ENCODE measurements at regions not wholly inside any gene's neighbourhood (a gene's known extent, or its start where the extent isn't known, plus 50 kb on each side); places are given as distances from the start of the nearest gene placed in this dataset.
A peak's percentile ranks its signal among the peaks of the same experiment; 100 is the strongest.

GRCh38 chr3:30493911-30494311 lies 112.5 kb upstream of the TGFBR2 start:
- Mint-ChIP-seq H3K27ac (no peak overlapping the region), H3K4me3 (no peak overlapping the region), H3K4me1 (ENCODE audit: low read depth in 2 of 2) (no peaks in the 10 kb centered on the region), H3K27me3 (peaks cover 4 to 9% of the 10 kb centered on the region in 2 donors), H3K9me3 (peaks cover 3 to 6% of the 10 kb centered on the region in 2 donors), H3K36me3 (ENCODE audit: insufficient read depth) (no peaks in the 10 kb centered on the region)
- DNase-seq, result no peak
- ATAC-seq (replicated peaks), result no peak

GRCh38 chr3:30495172-30496065 lies 111.0 kb upstream of the TGFBR2 start:
- Mint-ChIP-seq H3K27ac (no peak overlapping the region), H3K9me3 (no peaks in the 10 kb centered on the region), H3K27me3 (peaks cover 7 to 21% of the 10 kb centered on the region in 2 donors), H3K4me3 (no peak overlapping the region), H3K36me3 (ENCODE audit: insufficient read depth) (no peaks in the 10 kb centered on the region), H3K4me1 (ENCODE audit: low read depth in 2 of 2) (peaks cover 1 to 7% of the 10 kb centered on the region in 2 donors)
- DNase-seq (no peak), ATAC-seq (replicated peaks) (no peak)

- Mint-ChIP-seq H3K4me3 (no peak overlapping the region), H3K9me3 (no peaks in the 10 kb centered on the region), H3K27ac (no peak overlapping the region), H3K36me3 (ENCODE audit: insufficient read depth) (no peaks in the 10 kb centered on the region), H3K4me1 (ENCODE audit: low read depth in 2 of 2) (peaks cover 7 to 13% of the 10 kb centered on the region in 2 donors), H3K27me3 (peaks cover 7 to 26% of the 10 kb centered on the region in 2 donors)
- ATAC-seq (replicated peaks) (no peak), DNase-seq (no peak)
These were observed 110.1 kb upstream of the TGFBR2 start for GRCh38 chr3:30496066-30496966.

GRCh38 chr3:30498587-30498967 lies 107.8 kb upstream of the TGFBR2 start:
- no peak for DNase-seq
- H3K4me1 Mint-ChIP-seq (ENCODE audit: low read depth in 2 of 2), result peaks cover 7 to 13% of the 10 kb centered on the region in 2 donors
- H3K36me3 Mint-ChIP-seq (ENCODE audit: insufficient read depth), result no peaks in the 10 kb centered on the region
- H3K27me3 Mint-ChIP-seq, result peaks cover 7 to 26% of the 10 kb centered on the region in 2 donors
- ATAC-seq (replicated peaks), result no peak
- no peak overlapping the region for H3K27ac Mint-ChIP-seq
- no peak overlapping the region for H3K4me3 Mint-ChIP-seq
- no peaks in the 10 kb centered on the region for H3K9me3 Mint-ChIP-seq

GRCh38 chr3:30500666-30501399 lies 105.6 kb upstream of the TGFBR2 start:
- DNase-seq (no peak), ATAC-seq (replicated peaks) (no peak)
- no peak overlapping the region for H3K27ac Mint-ChIP-seq
- H3K9me3 Mint-ChIP-seq, result no peaks in the 10 kb centered on the region
- peaks cover 7 to 13% of the 10 kb centered on the region in 2 donors for H3K4me1 Mint-ChIP-seq (ENCODE audit: low read depth in 2 of 2)
- H3K27me3 Mint-ChIP-seq, result peaks cover 7 to 26% of the 10 kb centered on the region in 2 donors
- no peaks in the 10 kb centered on the region for H3K36me3 Mint-ChIP-seq (ENCODE audit: insufficient read depth)
- H3K4me3 Mint-ChIP-seq, result no peak overlapping the region

GRCh38 chr3:30501526-30501925 lies 104.9 kb upstream of the TGFBR2 start:
- no peak overlapping the region for H3K27ac Mint-ChIP-seq
- H3K4me1 Mint-ChIP-seq (ENCODE audit: low read depth in 2 of 2), result peaks cover 7 to 13% of the 10 kb centered on the region in 2 donors
- ATAC-seq (replicated peaks), result no peak

GRCh38 chr3:30502051-30502741 lies 104.2 kb upstream of the TGFBR2 start:
- Mint-ChIP-seq H3K4me3 (no peak overlapping the region), H3K36me3 (ENCODE audit: insufficient read depth) (no peaks in the 10 kb centered on the region), H3K9me3 (no peaks in the 10 kb centered on the region), H3K4me1 (ENCODE audit: low read depth in 2 of 2) (peaks cover 7 to 13% of the 10 kb centered on the region in 2 donors), H3K27me3 (peaks cover 7 to 26% of the 10 kb centered on the region in 2 donors), H3K27ac (no peak overlapping the region)
- DNase-seq (no peak), ATAC-seq (replicated peaks) (no peak)

More at GRCh38 chr3:30501526-30501925, 104.9 kb upstream of the TGFBR2 start:
- Mint-ChIP-seq H3K36me3 (ENCODE audit: insufficient read depth) (no peaks in the 10 kb centered on the region), H3K27me3 (peaks cover 7 to 26% of the 10 kb centered on the region in 2 donors), H3K9me3 (no peaks in the 10 kb centered on the region), H3K4me3 (no peak overlapping the region)
- DNase-seq, result no peak

- DNase-seq, result no peak
- H3K36me3 Mint-ChIP-seq (ENCODE audit: insufficient read depth), result no peaks in the 10 kb centered on the region
- no peak overlapping the region for H3K27ac Mint-ChIP-seq
- H3K4me1 Mint-ChIP-seq (ENCODE audit: low read depth in 2 of 2), result peaks cover 7 to 13% of the 10 kb centered on the region in 2 donors
- peak; percentile 29 for ATAC-seq (replicated peaks)
- peaks cover 7 to 26% of the 10 kb centered on the region in 2 donors for H3K27me3 Mint-ChIP-seq
- H3K4me3 Mint-ChIP-seq, result no peak overlapping the region
- H3K9me3 Mint-ChIP-seq, result no peaks in the 10 kb centered on the region
These were observed 103.7 kb upstream of the TGFBR2 start for GRCh38 chr3:30502742-30503073.

- Mint-ChIP-seq H3K27me3 (peaks cover 7 to 22% of the 10 kb centered on the region in 2 donors), H3K9me3 (no peaks in the 10 kb centered on the region), H3K36me3 (ENCODE audit: insufficient read depth) (no peaks in the 10 kb centered on the region), H3K4me3 (no peak overlapping the region), H3K27ac (no peak overlapping the region), H3K4me1 (ENCODE audit: low read depth in 2 of 2) (peaks cover 7 to 13% of the 10 kb centered on the region in 2 donors)
- ATAC-seq (replicated peaks), result no peak
- DNase-seq, result no peak
These were observed 103.0 kb upstream of the TGFBR2 start for GRCh38 chr3:30503446-30503845.

GRCh38 chr3:30504939-30505338 lies 101.5 kb upstream of the TGFBR2 start:
- Mint-ChIP-seq H3K27me3 (peaks cover 0 to 8% of the 10 kb centered on the region in 2 donors), H3K27ac (no peak overlapping the region), H3K36me3 (ENCODE audit: insufficient read depth) (no peaks in the 10 kb centered on the region), H3K4me3 (no peak overlapping the region), H3K9me3 (no peaks in the 10 kb centered on the region), H3K4me1 (ENCODE audit: low read depth in 2 of 2) (peaks cover 7 to 11% of the 10 kb centered on the region in 2 donors)
- ATAC-seq (replicated peaks) (no peak), DNase-seq (no peak)

- DNase-seq (no peak), ATAC-seq (replicated peaks) (no peak)
- H3K36me3 Mint-ChIP-seq (ENCODE audit: insufficient read depth), result no peaks in the 10 kb centered on the region
- H3K9me3 Mint-ChIP-seq, result no peaks in the 10 kb centered on the region
- peaks cover under 1 to 1% of the 10 kb centered on the region in 2 donors for H3K4me1 Mint-ChIP-seq (ENCODE audit: low read depth in 2 of 2)
- peak overlapping the region in 1 of 2 donors; percentile 29 for H3K27ac Mint-ChIP-seq
- H3K27me3 Mint-ChIP-seq, result peaks cover 0 to 3% of the 10 kb centered on the region in 2 donors
- no peak overlapping the region for H3K4me3 Mint-ChIP-seq
These were observed 100.4 kb upstream of the TGFBR2 start for GRCh38 chr3:30505866-30506520.

GRCh38 chr3:30508339-30508738 lies 98.1 kb upstream of the TGFBR2 start:
- Mint-ChIP-seq H3K27ac (no peak overlapping the region), H3K27me3 (no peaks in the 10 kb centered on the region), H3K9me3 (no peaks in the 10 kb centered on the region), H3K4me3 (no peak overlapping the region), H3K4me1 (ENCODE audit: low read depth in 2 of 2) (peaks cover 0 to 2% of the 10 kb centered on the region in 2 donors), H3K36me3 (ENCODE audit: insufficient read depth) (no peaks in the 10 kb centered on the region)
- DNase-seq (no peak), ATAC-seq (replicated peaks) (no peak)
